PC-3 (cell line): ENCODE measurements at regions not wholly inside any gene's neighbourhood (a gene's known extent, or its start where the extent isn't known, plus 50 kb on each side); places are given as distances from the start of the nearest gene placed in this dataset.

ENCODE experiments used
- CTCF ChIP-seq: fragments of 300-600 bp; sonication (generic); conservative IDR thresholded peaks from 2 replicates; pipeline ENCODE4 v1.5.1; 2017; ENCODE audit warnings: antibody characterized with exemption, low read depth, mild to moderate bottlenecking, low read length
- EZH2 ChIP-seq: fragments of 300-600 bp; sonication (generic); IDR thresholded peaks from one replicate; pipeline ENCODE4 v1.6.1; 2017; ENCODE audit warnings: antibody characterized with exemption, mild to moderate bottlenecking, low read length; ENCODE audit not compliant: unreplicated experiment
- EZH2phosphoT487 ChIP-seq: fragments of 300-600 bp; sonication (generic); IDR thresholded peaks from 2 replicates; pipeline ENCODE4 v1.6.1; 2018; ENCODE audit warnings: mild to moderate bottlenecking, antibody characterized with exemption, low read length, borderline replicate concordance

GRCh38 chr20:11114382-11114781, 440.6 kb upstream of the JAG1 start:
- TF ChIP-seq EZH2phosphoT487 (no peak), EZH2 (no peak), CTCF (no peak)
